DMS53 treated with DMSO at 0.1 percent for 48 hours (cell line): ENCODE measurements at regions not wholly inside any gene's neighbourhood (a gene's known extent, or its start where the extent isn't known, plus 50 kb on each side); places are given as distances from the start of the nearest gene placed in this dataset.

Experiments used
- DNase-seq: peaks from one replicate; lab custom pipeline; 2025; ENCODE audit not compliant: unreplicated experiment; lab: John Stamatoyannopoulos, UW

DNA sequence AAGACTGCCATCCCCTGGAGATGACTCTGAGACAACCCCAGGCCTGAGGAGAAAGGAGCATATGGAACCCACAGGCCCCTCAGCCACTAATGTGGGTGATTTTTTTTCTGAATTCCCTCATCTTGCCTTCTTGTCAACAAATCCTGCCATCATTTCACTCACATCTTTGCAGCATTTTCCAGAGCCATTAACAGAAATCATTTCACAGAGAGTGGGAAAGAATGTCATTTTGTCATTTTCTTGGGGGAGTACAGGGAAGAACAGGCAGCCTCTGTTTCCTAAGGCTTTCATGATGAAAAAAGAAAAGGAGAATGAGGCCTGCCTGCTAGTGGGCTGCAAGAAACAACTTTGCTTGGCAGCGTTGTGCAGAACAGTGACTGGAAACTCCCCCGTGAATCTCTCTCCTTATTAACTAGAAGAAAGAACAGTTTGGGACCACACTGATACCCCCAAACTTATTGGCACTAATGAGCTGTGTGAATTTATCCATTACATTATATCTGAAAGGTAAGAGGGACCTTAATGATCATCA is 1464.6 kb upstream of the CELF4 start:
- DNase-seq, result no peak

DNA sequence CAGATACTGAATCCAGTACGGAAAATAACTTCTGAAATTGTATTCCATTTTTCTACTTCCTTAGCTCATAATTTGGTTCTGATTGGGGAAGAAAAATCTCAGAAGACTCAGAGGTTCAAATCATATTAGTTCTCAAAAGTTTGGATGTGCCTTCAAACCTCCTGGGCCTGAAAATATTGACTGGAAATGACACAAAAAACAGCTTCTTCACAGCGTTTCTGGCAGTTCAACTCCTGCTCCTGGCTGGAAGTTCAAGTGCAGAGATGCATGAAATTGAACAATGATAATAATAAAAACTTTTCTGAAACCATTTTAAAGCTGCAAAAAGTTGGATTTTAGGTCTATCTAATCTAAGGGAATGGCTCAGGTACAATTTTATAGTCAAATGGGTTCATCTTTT is 1459.9 kb upstream of the CELF4 start:
- DNase-seq, result no peak

DNA sequence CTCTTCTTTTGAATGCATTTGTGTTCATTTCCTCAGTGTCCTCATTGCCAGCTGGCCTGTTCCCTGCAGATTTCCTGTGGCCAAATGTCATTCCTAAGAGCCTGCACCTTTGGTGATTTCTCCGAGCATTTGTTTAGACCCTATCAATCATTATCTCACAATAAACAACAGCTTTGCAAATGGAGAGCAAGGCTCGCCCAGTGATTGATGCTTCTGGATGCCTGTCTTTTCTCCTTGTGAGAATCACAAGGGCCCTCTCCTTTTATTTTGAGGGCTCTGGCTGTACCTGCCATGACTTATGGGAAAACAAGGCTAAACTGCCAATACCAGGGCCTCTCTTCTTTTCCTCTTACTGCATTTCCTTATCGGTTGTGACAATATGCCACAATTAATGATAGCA is 1454.4 kb upstream of the CELF4 start:
- peak; percentile 35 for DNase-seq

DNA sequence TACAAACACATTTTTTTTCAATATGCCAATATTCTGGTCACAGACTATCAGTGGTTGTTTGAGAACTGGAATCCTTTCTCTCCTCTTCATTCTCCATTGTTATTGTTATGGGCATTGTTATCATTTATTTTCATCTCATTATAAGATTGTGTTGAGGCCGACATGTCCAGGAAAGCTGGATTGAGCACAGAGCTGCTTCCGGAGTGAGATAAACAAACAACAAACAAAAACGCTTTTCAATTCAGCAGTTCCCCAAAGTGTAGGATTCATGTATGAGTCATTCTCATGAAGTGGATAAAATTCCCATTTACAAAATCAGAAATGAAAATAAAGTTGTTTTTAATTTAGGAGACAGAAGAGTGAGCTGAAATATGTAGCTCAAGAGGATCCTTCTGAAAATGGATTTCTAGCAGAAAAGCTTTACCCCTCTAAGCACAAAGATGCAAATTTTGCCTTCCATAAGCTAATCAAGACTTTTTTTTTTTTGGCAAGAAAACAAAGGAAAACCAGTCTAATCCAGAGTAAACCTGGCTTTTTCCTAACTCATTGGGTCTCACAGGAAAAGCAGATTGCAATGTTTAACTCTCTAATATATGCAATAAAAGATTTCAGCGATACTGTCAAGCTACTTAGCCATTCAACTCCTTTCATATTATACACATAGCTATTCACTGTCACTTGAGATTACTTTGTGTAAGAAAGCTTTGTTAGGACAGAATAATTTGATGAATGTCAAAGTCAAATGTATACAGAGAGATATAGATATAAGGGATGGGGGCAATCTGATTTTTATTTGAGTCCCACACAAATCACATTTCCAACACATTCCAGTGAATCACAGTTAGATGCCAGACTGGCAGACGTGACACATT is 1441.7 kb upstream of the CELF4 start:
- DNase-seq, result no peak

DNA sequence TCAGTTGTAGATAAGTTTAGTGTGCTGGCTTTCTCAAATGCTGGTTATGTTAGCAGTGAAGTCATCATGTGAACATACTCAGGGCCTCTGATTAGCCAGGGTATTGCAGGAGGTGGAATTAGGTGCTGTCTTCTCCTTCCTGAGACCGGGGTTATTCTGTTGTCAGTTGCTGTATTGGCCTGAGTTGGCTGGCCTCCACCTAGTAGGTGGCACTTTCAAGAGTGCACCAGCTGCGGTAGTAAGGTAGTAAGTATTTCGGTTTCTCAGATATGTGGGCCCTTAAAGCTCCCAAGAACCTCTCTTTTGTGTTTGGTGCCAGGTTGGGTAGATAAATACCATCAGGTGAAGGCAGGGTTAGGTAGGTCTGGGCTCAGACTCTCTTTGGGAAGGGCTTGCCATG is 1430.5 kb upstream of the CELF4 start:
- DNase-seq, result no peak

DNA sequence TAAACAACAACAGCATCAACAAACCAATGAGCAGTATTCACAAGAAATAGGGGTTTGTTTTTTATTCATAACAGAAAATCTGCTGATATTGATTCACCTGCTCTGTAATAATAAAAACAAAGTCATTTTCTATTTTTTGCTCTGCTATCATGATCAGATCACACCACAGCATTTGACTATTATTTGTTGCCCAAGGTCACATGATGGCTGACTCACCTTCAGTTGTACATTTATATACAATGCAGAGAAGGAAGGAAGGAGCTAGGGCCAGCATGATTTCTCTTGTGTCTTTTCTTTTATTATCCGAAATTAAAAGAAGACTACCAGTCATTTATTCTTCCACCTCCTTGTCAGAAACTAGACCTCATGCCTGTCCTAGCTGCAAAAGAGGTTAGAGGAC is 1427.7 kb upstream of the CELF4 start:
- DNase-seq, result no peak

DNA sequence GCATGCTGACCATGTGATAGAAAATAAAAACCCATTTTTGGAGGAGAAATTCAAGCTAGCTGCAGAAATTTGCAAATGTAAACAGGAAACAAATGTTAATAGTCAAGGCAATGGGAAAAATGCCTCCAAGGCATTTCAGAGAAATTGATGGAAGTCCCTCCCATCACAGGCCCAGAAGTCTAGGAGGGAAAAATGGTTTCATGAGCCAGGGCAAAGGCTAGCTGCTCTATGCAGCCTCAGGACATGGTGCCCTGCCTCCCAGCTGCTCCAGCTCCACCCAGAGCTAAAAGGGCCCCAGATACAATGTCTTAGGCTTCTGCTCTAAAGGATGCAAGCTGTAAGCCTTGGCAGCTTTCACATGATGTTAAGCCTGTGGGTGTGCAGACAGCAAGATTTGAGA is 1419.4 kb upstream of the CELF4 start:
- no peak for DNase-seq

DNA sequence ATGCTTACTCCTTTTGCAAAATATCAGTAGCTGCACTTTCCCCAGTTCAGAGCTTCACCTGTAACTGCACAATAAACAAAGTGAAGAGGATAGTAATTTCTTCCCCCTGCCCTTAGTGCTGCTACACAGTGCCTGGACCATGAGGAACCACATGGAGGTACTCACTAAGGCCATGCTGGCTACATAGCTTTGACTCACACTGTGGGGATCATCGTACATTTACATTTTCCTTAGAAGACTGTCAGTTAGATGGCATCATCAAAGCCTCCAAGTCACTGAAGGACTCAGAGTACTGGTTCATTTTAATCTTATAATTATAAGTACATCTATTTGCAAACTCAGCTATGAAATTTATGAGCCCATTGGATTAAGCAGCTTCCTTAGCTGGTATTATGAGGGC is 1416.5 kb upstream of the CELF4 start:
- no peak for DNase-seq

DNA sequence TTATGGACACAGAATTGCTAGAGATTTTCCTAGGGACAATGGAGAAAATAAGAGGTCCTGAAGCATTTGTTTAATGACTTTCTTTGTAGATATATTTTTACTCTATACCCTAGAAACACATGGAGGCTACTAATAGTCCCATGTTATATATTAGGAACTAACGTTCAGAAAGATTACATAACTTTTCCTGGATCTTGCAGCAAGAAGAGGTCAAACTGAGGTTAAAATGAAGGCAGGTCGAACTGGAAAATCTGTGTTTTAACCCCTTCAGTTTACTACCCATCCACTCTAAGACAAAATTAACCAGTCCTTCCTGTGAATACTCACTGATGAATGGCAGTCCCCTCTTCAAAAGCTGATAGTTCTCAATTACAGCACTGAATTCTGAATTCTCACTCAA is 1415.8 kb upstream of the CELF4 start:
- no peak for DNase-seq

DNA sequence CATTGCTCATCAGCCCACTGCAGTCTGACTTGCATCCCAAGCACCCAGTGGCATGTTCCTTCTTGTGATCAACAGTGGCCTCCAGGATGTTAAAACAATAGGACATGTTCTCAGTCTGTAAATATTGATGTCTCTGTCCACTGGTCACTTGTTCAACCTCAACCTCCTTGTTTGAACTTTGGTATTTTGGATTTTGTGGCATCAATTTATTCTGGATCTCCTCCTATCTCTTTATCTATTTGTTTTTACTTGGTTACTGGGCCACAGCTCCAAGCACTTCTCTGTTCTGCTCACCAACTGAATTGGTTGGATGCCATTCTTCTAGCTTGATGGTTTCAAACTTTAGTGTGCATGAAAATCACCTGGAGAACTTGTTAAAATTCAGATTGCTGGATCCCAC is 1414.8 kb upstream of the CELF4 start:
- DNase-seq, result no peak

DNA sequence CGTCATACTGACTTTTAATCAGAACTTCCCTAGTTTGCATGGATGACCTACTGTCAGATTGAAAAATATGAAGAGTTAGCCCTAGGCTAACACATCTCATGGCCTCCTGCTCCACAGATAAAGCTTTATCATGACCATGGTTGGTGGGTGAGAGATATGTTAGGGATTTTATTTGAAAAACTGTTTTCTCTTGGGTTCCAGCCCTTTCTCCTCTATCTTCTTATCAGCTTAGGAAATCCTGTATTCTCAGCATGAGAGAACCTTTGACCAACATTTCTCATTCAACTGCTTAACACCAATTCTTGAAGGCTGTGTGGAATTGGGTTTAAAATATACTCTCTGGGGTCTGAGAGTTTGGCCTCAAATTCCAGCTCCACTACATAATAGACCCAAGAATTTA is 1407.0 kb upstream of the CELF4 start:
- DNase-seq, result no peak

DNA sequence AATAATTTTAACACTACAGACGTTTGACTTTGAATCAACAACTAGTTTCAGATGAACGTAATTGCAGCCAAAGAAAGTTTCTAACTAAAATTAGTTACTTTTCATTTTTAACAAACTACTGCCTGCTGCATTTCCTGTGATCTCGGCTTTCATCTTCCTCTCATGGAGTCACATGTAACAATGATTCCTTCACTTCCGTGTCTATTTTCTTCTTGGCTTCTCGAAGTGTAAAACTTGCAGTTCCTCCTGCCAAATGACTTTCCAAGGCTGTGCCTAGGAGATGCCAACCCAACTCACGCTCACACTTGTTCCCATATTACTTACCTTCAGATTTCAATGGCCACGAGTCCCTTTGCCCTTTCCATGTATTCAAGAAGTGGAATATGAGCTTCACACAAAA is 1406.3 kb upstream of the CELF4 start:
- DNase-seq, result no peak

DNA sequence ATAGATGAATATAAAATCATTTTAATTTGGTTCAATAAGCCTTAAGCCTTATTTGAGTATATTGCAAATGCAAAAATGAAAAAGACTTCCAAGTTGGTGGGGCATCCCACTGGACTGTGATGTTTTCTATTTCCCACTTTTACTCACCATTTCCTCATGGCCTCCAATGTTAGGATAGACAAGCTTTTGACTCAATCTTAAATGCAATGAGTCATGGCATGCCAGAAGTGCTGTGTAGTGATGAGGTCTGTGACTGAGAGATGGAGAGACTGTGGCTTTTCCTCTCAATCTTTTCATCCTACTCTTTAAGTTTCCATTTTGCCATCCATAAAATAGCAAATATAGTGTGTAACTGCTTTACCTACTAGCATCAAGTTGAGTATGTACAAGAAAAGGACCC is 1401.2 kb upstream of the CELF4 start:
- DNase-seq, result no peak

DNA sequence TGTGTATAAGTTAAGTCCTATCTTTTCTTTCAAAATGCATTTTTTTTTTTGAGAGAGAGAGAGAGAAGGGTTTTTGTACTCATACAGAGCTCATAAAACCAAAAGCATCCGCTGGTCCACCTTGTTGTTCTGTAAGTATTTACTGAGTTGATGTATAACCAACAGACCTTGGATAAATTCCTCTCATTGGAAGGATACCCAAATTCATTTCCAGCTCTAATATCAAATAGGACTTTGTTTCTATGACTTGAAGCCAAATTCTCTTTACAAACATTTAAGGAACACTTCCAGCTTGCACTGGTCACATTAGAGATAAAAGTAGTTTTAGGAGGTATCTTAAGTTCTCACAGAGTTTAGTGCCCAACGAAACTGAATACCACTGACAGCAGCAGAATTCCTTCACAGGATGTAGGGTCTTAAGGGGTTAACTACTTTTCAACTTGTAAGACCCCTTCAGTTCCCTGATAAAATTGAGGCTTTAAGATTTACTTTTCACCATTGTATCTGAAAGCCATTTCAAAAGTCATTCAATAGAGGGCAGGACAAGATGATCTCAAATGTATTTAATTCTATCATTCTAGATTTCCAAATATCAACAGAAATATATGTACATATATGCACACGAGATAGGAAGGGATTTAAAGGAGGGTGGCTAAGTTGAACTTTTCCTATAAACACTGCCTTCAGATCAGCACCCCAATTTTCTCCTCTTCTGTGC is 1398.5 kb upstream of the CELF4 start:
- DNase-seq, result no peak

DNA sequence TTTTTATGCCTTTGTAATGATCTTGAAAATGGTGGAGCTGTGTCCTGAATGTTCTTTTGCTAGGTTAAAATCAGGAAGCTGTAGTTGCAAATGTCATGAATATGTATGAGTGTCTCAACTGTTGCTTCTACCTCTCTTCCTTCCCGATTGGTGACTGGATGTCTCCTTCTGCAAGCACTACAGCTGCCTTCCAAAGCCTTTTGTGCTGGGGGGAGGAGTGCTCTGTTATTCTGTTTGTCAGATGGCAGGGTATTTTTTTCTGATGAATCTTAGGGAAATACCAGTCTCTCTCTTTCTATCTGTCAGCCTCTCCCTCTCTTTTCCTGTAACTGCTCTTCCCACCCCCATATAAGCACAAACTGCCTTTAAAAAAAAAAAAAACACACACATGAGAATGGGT is 1396.3 kb upstream of the CELF4 start:
- peak; percentile 59 for DNase-seq

DNA sequence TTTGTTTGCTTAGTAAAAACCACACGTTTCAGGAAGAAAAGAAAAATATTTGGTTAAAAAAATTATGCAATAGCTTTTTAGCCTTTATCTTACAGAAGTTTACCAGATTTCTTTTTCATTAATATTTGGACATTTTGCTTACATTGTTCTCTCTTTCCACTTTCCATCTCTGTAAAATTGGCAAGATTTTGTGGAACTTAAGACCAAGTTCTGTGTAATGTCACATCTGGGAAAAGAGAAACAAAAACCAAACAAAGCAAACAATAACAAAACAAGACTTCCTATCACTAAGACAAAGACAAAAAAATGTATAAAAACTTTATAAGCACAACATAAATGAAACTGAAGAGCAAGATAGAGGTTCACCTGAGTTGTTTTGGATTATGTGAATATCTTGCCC is 1392.1 kb upstream of the CELF4 start:
- no peak for DNase-seq

DNA sequence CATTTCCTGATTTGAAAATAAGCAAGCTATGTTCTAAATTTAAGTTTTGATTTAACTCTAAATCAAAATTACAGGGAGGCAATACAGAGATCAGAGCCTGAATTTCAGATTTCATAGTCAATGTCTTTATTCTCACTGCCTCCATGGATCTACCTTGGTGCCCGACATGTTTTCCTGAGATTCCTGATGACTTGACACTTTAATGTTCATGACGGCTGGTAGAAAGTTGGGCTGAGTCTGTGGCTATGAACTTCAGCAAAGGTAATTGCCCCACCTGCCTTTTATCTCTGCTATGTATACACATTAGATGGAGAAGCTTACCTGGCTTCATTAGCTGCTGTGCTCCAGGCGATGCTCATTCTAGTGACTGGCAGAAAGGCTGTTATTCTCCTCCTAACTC is 1390.5 kb upstream of the CELF4 start:
- no peak for DNase-seq

DNA sequence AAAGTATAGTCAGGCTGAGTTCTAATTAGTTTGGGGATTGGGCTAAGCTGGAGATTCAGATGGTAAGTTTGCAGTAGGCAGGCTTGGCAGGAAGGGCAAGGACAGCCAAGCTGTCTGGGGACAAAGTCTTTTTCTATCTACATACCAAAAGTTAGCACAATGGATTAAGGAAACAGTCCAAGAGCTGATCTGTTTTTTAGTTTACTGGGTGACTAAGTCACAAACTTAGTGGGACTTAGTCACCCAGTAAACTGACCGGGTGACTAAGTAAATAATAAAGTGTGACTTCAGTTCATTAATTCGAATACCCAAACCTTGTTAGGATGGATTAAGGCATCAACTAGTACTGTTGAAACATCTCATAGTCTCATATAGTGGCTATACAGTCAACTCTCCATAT is 1386.0 kb upstream of the CELF4 start:
- DNase-seq, result peak; percentile 24

DNA sequence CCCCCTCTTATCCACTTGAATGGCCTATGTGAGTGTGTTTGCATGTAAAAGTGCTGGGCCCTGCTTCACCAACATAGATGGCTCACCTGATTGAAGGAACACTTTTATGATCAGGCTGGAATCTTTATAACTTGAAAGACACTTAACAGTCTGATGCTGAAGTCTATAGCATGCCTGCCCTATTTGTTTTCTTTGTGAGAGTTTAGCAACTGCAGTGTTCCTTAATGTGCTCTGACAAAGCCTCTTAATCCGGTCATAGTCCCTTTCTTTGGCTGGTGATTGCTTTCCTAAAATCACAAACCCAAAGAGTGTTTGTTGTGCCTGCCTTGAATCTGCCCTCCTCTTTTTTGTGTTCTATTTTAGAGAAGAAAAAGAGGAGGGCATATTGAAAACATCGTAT is 1382.8 kb upstream of the CELF4 start:
- peak; percentile 26 for DNase-seq

DNA sequence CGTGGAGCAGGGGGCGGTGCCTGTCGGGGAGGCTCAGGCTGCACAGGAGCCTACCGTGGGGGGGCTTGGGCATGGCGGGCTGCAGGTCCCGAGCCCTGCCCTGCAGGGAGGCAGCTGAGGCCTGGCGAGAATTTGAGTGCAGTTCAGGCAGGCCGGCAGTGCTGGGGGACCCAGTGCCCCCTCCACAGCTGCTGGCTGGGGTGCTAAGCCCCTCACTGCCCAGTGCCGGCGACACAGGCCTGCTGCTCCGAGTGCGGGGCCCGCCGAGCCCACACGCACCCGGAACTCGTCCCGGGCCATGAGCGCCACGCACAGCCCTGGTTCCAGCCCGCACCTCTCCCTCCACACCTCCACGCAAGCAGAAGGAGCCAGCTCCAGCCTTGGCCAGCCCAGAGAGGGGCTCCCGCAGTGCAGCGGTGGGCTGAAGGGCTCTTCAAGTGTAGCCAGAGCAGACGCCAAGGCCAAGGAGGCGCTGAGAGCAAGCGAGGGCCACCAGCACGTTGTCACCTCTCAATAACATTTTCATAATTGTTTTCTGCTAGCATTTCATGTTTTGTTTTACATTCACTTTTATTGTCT is 1378.9 kb upstream of the CELF4 start:
- no peak for DNase-seq

DNA sequence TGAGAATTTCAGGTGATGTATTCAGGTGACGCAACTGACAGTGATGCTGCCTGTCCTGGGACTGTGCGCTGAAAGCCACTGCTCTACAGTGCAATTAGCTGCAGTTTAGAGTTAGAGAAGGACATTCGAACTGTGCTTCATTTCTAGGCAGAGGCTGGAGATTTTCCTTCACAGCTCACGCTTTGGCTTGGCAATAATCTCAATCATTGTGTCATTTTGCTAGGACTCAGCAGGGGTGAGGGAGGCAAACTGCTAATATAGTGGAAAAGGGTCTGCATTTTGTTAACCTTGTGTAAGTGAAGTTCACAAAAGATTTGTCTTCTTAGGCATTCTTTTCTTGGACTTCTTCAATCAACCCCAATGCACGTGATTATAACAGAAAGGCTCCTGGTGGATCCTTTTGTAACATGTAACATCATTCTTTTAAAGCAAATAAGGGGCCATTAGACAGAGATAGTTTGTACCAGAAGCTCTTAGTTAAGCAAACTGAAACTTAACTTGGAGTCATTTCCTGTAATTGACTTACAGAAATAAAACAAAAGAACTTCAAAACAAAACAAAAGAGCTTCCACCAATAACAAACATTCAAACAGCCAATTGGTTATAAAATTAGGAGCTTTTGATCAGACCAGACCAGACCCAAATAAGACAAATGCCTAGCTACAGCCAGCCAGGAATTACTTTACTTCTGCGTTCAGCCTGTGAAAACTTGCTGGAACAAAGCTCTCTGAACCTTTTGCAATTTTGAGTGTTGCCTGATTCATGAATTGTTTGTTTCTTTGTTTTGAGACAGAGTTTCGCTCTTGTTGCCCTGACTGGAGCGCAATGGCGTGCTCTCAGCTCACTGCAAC is 1376.3 kb upstream of the CELF4 start:
- no peak for DNase-seq
